K562 (cell line): ENCODE measurements at regions not wholly inside any gene's neighbourhood (a gene's known extent, or its start where the extent isn't known, plus 50 kb on each side); places are given as distances from the start of the nearest gene placed in this dataset.

Source experiments
- CTCF ChIP-seq, 3 experiments: IDR thresholded peaks in 2 of 3; conservative IDR thresholded peaks in 1 of 3; 2 replicates each; pipeline ENCODE4 v1.5.1; 2011 to 2012; ENCODE audit warnings: low read length in 3 of 3, mild to moderate bottlenecking in 3 of 3, control low read depth in 2 of 3, improper control_type of control experiment in 1 of 3, inconsistent platforms in 1 of 3, low read depth in 1 of 3, mixed read lengths in 1 of 3, moderate library complexity in 1 of 3; ENCODE audit not compliant: insufficient read depth in 2 of 3
- CXXC5 ChIP-seq: fragments of 250-450 bp; sonication (Bioruptor Pico); IDR thresholded peaks from 2 replicates; pipeline ENCODE4 v1.8.0; 2022; ENCODE audit warnings: inconsistent platforms, mild to moderate bottlenecking, moderate library complexity
- KLF1 ChIP-seq: fragments of 450-650 bp; IDR thresholded peaks from 2 replicates; pipeline ENCODE4 v1.6.1; 2016; ENCODE audit warnings: missing genetic modification characterization, missing compliant biosample characterization
- MAFF ChIP-seq: IDR thresholded peaks from 2 replicates; pipeline ENCODE4 v1.6.1; 2012; ENCODE audit warnings: low read length, improper control_type of control experiment
- MGA ChIP-seq: fragments of 450-650 bp; IDR thresholded peaks from 2 replicates; pipeline ENCODE4 v1.6.1; 2016; ENCODE audit warnings: mild to moderate bottlenecking, moderate library complexity
- TAF1 ChIP-seq: IDR thresholded peaks from 2 replicates; pipeline ENCODE4 v1.6.1; 2011; ENCODE audit warnings: mild to moderate bottlenecking, low read length, moderate library complexity; ENCODE audit not compliant: insufficient read depth, control insufficient read depth, severe bottlenecking; ENCODE audit errors: extremely low read depth
- TF ChIP-seq, protein P1 (sequence below): fragments of 250-450 bp; sonication (Bioruptor Pico); IDR thresholded peaks from 2 replicates; pipeline ENCODE4 v1.4.0; 2020; ENCODE audit warnings: mild to moderate bottlenecking, moderate library complexity, borderline replicate concordance

DNA sequence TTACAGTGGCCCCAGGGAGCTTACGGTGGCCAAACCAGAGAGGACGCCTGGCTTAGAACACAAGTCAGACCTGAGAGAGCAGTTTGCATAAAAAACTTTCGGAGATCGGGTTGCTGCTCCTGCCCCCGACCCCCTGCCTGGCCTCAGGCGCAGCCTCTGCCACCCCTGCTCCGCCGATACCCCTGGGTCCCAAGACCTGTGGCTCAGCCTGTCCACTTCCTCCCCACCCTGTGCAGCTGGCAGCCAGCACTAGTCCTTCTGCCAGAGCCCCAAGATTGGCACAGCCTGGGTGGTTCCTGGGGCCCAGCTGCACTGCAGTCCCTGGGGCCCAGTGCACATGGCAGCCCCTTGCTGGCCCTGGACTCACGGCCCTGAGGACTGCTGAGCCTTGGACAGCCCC, 56.2 kb upstream of the SOX1 start:
- TF ChIP-seq KLF1 (tag): no peak
- TF ChIP-seq MAFF: no peak
- TF ChIP-seq TAF1: no peak
- TF ChIP-seq CXXC5 (CRISPR knock-in tag): no peak
- TF ChIP-seq, protein P1, sequence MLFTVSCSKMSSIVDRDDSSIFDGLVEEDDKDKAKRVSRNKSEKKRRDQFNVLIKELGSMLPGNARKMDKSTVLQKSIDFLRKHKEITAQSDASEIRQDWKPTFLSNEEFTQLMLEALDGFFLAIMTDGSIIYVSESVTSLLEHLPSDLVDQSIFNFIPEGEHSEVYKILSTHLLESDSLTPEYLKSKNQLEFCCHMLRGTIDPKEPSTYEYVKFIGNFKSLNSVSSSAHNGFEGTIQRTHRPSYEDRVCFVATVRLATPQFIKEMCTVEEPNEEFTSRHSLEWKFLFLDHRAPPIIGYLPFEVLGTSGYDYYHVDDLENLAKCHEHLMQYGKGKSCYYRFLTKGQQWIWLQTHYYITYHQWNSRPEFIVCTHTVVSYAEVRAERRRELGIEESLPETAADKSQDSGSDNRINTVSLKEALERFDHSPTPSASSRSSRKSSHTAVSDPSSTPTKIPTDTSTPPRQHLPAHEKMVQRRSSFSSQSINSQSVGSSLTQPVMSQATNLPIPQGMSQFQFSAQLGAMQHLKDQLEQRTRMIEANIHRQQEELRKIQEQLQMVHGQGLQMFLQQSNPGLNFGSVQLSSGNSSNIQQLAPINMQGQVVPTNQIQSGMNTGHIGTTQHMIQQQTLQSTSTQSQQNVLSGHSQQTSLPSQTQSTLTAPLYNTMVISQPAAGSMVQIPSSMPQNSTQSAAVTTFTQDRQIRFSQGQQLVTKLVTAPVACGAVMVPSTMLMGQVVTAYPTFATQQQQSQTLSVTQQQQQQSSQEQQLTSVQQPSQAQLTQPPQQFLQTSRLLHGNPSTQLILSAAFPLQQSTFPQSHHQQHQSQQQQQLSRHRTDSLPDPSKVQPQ (CRISPR knock-in tag): no peak
- no peak for TF ChIP-seq CTCF (IDR thresholded peaks at IDR 0.05 in 2 of 3, conservative IDR thresholded peaks at IDR 0.05 in 1 of 3; ENCODE audit: insufficient read depth in 2 of 3, low read depth in 1 of 3, low read length in 3 of 3)
- no peak for TF ChIP-seq MGA
